Effector memory CD4-positive, alpha-beta T cell (primary cell): ENCODE measurements at regions not wholly inside any gene's neighbourhood (a gene's known extent, or its start where the extent isn't known, plus 50 kb on each side); places are given as distances from the start of the nearest gene placed in this dataset.

ENCODE experiments used
- DNase-seq, 3 donors: peaks; one replicate each; pipeline ENCODE4 v3.0.0-alpha.2; 2020
- H3K27ac ChIP-seq: 2 replicates; pipeline ENCODE4 v1.7.0; 2013; ENCODE audit warnings: mild to moderate bottlenecking, low read length, moderate library complexity; ENCODE audit not compliant: insufficient read depth, poor library complexity, severe bottlenecking
- H3K27me3 ChIP-seq: replicated peaks from 2 replicates; pipeline ENCODE4 v1.7.0; 2013; ENCODE audit warnings: mild to moderate bottlenecking, low read length; ENCODE audit not compliant: insufficient read depth, control insufficient read depth, poor library complexity, severe bottlenecking
- H3K36me3 ChIP-seq: 2 replicates; pipeline ENCODE4 v1.7.0; 2013; ENCODE audit warnings: mild to moderate bottlenecking, low read length, moderate library complexity; ENCODE audit not compliant: control insufficient read depth, insufficient read depth
- H3K4me1 ChIP-seq: 2 replicates; pipeline ENCODE4 v1.7.0; 2013; ENCODE audit warnings: low read length, mild to moderate bottlenecking; ENCODE audit not compliant: control insufficient read depth, insufficient read depth, poor library complexity, severe bottlenecking
- H3K4me3 ChIP-seq: 2 replicates; pipeline ENCODE4 v1.7.0; 2013; ENCODE audit warnings: low read length, low read depth, mild to moderate bottlenecking; ENCODE audit not compliant: insufficient read depth, poor library complexity, severe bottlenecking
- H3K9me3 ChIP-seq: 2 replicates; pipeline ENCODE4 v1.7.0; 2013; ENCODE audit warnings: mild to moderate bottlenecking, low read length, moderate library complexity; ENCODE audit not compliant: control insufficient read depth

DNA sequence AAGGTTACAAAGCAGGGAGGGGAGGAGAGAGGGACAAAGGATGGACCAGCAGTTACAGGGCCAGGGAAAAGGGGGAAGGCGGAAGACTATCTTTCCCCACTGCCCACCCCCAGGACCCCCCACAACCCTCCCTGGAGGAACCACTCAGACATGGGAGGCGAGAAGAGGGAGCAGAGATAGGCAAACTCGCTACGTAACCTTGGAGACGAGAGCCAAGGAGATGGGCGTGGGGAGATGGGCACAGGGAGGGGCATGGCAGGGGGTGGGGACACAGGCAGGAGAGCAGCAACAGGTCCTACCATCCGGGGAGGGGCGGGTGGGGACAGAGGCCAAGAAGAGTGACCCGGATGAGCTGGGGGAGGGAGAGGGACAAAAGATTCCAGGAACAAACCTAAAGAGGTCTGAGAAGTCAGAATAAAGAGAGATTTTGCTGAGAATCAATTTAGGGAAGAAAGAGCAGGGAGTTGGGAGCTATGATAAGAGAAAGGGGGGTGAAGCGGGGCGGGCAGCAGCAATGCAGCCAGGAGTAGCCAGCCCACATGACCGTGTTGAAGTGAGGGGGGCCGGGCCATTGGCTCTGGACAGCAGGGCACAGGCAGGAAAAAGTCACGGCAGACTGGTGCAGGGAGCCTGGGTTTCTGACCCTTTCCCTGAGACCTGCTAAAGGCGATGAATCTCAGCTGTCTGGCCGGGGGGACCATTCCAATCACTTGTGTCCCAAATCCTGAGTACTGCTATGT lies 128.4 kb downstream of the BUD13 start:
- no peak overlapping the region for H3K4me3 ChIP-seq
- no peaks in the 10 kb centered on the region for H3K9me3 ChIP-seq
- no peaks in the 10 kb centered on the region for H3K27me3 ChIP-seq
- H3K27ac ChIP-seq, result no peak overlapping the region
- H3K4me1 ChIP-seq, result no peaks in the 10 kb centered on the region
- no peak for DNase-seq
- H3K36me3 ChIP-seq, result no peaks in the 10 kb centered on the region

GRCh38 chr11:116643521-116643920 lies 129.3 kb downstream of the BUD13 start:
- no peaks in the 10 kb centered on the region for H3K4me1 ChIP-seq
- H3K27ac ChIP-seq, result no peak overlapping the region
- no peaks in the 10 kb centered on the region for H3K27me3 ChIP-seq
- no peak for DNase-seq
- H3K9me3 ChIP-seq, result no peaks in the 10 kb centered on the region
- H3K36me3 ChIP-seq, result no peaks in the 10 kb centered on the region
- H3K4me3 ChIP-seq, result no peak overlapping the region

GRCh38 chr11:116642902-116643301 lies 129.9 kb downstream of the BUD13 start:
- Histone ChIP-seq H3K4me1 (no peaks in the 10 kb centered on the region), H3K27me3 (no peaks in the 10 kb centered on the region), H3K4me3 (no peak overlapping the region), H3K9me3 (no peaks in the 10 kb centered on the region), H3K27ac (no peak overlapping the region), H3K36me3 (no peaks in the 10 kb centered on the region)
- no peak for DNase-seq

GRCh38 chr11:116642481-116642880 lies 130.3 kb downstream of the BUD13 start:
- Histone ChIP-seq H3K9me3 (no peaks in the 10 kb centered on the region), H3K27ac (no peak overlapping the region), H3K27me3 (no peaks in the 10 kb centered on the region), H3K4me3 (no peak overlapping the region), H3K36me3 (no peaks in the 10 kb centered on the region), H3K4me1 (no peaks in the 10 kb centered on the region)
- DNase-seq, result no peak

DNA sequence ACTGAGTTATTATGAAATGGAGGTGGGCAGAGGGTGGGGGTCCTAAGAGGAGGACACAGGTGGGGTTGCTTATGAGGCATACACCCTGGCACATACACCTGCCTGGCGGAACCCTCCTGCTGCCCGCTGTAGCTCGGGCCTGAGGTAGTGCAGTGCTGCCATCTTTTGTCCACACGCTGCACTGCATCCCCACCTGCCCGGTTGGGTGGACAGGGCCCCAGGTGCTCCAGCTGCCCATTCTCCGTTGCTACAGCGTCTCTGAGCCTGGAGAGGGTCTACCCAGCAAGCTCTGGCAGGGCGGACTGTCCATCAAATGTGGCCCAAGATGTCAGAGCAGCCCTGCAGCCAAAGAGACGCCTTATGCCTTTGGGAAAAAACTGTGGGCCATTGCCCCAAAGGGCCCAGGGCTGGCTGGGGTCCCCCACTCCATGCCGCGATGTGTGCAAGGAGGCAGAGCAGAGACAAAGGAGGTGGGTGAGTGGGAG lies 131.2 kb downstream of the BUD13 start:
- no peak for DNase-seq
- Histone ChIP-seq H3K4me1 (no peaks in the 10 kb centered on the region), H3K27ac (no peak overlapping the region)

DNA sequence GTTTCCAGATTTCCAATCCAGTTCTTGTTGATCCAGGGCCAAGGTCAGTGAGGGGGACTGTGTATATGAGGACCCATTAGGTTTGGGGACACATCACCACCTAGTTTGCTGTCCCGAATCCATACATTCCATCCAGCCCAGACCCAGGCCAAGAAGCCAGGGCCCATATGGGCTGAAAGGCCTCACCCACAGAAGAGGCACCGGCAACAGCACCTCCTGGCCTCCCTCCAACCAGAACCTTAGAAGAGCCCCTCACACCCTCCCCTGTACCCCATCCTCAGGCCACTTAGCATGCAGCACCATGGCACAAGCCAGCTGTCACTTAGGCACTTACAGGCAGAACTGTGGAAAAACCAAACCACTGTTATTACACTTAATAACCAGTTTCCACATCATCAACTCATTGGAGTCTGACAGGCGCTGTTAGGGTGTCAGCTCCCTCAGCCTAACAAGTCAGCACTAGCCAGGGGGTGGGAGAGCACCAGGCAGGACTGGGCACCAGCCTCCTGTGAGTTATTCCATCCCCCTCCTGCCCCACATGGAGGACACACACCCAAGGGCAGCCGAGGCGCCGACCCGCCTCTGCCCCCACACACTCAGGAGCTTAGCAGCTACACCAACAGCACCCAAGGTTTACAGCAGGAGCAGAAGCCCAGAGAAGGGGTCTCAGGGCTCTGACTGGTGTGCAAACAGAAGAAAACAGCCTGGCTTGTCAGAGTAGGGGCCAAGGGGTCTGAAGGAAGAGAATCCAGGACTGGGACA lies 132.0 kb downstream of the BUD13 start:
- Histone ChIP-seq H3K36me3 (no peaks in the 10 kb centered on the region), H3K27ac (no peak overlapping the region), H3K4me3 (no peak overlapping the region), H3K4me1 (no peaks in the 10 kb centered on the region), H3K9me3 (no peaks in the 10 kb centered on the region), H3K27me3 (no peaks in the 10 kb centered on the region)
- no peak for DNase-seq

More for the DNA sequence above, 131.2 kb downstream of the BUD13 start:
- no peak overlapping the region for H3K4me3 ChIP-seq
- H3K27me3 ChIP-seq, result no peaks in the 10 kb centered on the region
- H3K36me3 ChIP-seq, result no peaks in the 10 kb centered on the region
- no peaks in the 10 kb centered on the region for H3K9me3 ChIP-seq

DNA sequence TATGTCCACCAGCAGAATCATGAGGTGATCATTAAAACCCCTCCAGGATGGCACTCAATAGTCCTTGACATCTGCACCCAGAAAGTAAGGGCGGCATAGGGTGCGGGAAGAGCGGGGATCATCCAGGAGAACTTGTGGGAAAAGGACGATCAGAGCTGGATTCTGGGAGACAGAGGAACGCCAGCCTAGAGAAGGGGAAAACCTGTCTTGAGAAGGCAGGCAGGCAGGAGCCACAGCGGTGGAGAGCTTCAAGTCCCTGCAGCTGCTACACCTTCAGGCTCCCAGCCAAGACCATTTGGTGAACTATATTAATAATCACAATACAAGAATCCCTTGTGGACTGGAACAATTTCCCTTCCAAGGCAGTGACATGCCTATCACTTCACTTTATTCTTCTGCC lies 134.3 kb downstream of the BUD13 start:
- no peaks in the 10 kb centered on the region for H3K36me3 ChIP-seq
- DNase-seq, result no peak
- no peak overlapping the region for H3K4me3 ChIP-seq
- no peak overlapping the region for H3K27ac ChIP-seq
- no peaks in the 10 kb centered on the region for H3K4me1 ChIP-seq
- H3K9me3 ChIP-seq, result no peaks in the 10 kb centered on the region
- H3K27me3 ChIP-seq, result no peaks in the 10 kb centered on the region

- no peaks in the 10 kb centered on the region for H3K4me1 ChIP-seq
- no peak overlapping the region for H3K27ac ChIP-seq
- DNase-seq, result no peak
- no peak overlapping the region for H3K4me3 ChIP-seq
- H3K27me3 ChIP-seq, result no peaks in the 10 kb centered on the region
- no peaks in the 10 kb centered on the region for H3K36me3 ChIP-seq
- H3K9me3 ChIP-seq, result no peaks in the 10 kb centered on the region
Measured at GRCh38 chr11:116637766-116638165, 135.0 kb downstream of the BUD13 start.

DNA sequence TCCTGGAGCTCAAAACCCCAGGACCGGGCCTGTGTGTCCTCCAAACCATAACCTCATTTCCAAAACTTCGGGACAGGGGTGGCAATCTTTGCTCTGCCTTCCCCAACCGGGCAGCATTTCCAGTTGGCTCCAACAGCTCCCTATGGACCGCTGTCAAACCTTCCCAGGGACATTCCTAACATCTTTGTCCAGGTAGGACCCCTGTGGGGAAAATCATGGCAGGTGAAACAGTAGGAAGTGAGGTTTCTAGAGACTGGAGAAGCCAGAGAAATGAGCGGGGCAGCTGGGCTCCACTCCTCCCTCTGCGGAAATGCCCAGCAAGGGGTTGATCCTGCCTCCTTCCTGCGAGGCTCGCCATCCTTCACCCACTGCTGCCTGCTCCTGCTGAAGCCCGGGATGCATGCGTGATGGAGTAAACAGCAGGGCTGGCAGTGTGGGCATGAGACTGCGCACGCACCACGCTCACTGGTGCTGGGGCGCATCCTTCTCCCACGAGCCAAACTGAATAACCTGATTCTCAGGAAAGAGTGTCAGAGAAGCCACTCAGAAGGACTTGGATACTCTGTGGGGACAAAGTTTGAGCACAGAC lies 136.4 kb downstream of the BUD13 start:
- no peaks in the 10 kb centered on the region for H3K36me3 ChIP-seq
- H3K27me3 ChIP-seq, result no peaks in the 10 kb centered on the region
- no peaks in the 10 kb centered on the region for H3K4me1 ChIP-seq
- no peaks in the 10 kb centered on the region for H3K9me3 ChIP-seq
- no peak for DNase-seq
- H3K4me3 ChIP-seq, result no peak overlapping the region
- no peak overlapping the region for H3K27ac ChIP-seq

DNA sequence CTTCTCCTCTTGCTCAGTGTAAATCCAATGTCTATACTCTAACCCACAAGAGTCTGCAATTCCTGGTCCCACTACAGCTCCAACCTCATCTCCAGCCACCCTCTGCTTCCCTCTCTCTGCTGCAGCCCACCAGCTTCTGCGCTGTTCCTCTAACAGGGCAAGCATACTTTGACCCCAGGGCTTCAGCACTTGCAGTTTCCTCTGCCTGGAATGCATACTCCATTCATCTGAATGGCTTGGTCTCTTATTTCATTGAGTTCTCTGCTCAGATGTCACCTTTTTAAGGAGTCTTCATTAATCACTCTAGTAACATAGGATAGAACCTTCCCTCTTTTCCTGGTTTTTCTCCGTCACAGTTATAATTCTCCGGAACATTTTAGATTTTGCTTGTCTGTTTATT lies 141.6 kb downstream of the BUD13 start:
- no peaks in the 10 kb centered on the region for H3K9me3 ChIP-seq
- no peaks in the 10 kb centered on the region for H3K36me3 ChIP-seq
- no peak for DNase-seq
- no peaks in the 10 kb centered on the region for H3K4me1 ChIP-seq
- H3K27ac ChIP-seq, result no peak overlapping the region
- H3K27me3 ChIP-seq, result no peaks in the 10 kb centered on the region
- no peak overlapping the region for H3K4me3 ChIP-seq
